DMS153 treated with DMSO at 0.1 percent for 48 hours (cell line): ENCODE measurements at regions not wholly inside any gene's neighbourhood (a gene's known extent, or its start where the extent isn't known, plus 50 kb on each side); places are given as distances from the start of the nearest gene placed in this dataset.

Source experiments
- DNase-seq: peaks from one replicate; lab custom pipeline; 2025; ENCODE audit not compliant: unreplicated experiment; lab: John Stamatoyannopoulos, UW

GRCh38 chr14:58812050-58812910 lies 174.5 kb downstream of the DACT1 start:
- no peak for DNase-seq

DNA sequence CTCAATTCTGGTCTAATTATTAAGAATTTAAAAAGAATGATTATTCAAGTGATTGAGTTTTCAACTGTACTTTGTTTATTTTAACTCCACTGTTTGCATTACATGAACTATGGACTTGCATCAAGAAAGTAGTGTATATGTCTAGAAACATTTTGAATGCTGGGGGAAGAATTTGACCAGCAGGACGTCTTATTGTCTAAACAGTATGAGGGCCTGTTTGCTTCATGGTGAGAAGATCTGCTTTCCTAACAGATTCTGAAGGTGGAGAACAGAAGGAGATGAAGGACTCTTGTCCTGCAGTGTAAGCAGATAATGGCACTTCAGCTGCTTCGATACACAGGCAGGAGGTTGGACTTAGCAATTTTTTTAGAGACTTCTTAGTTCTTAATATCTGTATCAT lies 176.0 kb downstream of the DACT1 start:
- DNase-seq = no peak

- no peak for DNase-seq
These were observed 176.7 kb downstream of the DACT1 start for GRCh38 chr14:58814466-58814865.

GRCh38 chr14:58815161-58815701 lies 177.5 kb downstream of the DACT1 start:
- no peak for DNase-seq

DNA sequence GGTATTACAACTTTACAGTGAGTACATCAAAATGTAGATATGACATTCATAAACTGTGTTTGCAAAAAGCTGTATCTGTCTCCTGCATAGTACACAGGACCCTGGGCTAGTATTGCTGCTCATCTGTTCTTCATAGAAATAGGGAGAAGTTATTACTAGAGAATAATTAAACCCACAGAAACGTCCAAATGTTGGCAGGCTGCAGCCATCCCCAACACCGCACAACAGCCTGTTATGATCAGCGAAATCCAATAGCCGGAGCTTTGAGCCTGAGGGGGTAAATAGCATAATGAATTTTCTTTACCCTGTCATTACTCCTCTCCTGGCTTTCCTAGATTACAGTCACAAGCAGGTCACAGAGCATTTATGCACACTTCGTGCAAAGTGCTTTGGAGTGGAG lies 178.0 kb downstream of the DACT1 start:
- no peak for DNase-seq

DNA sequence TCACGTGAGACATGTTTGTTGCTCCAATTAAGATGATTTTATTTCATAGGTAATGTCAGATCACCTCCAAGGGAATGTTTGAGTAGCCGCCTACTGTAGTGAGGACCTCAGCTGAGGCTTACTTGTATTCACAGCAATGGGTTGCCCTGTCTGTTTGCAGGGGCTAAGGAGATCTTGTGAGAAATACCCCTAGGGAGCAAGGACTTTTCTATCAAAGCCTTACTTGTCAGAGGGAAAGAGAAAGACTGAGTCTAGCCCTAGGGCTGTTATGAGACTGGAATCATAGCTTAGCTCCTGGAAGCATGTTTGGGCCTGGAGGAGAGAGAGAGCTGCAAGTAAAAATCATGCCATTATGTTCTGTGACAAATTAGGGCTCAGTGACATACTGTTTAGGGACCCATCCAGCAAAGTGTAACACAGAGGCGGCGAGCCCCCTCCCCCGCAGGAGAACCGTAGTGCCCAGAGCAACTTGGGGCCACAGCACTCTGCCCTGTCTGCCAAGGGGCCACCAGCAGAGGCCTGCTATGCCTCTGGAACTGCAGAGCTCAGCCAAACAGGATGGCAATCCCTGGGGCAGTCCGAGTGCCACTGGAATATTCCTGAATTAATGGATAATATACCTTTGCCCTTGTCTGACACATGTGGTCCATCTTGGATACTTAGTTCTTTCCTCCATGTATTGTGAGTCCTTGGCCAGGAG lies 178.8 kb downstream of the DACT1 start:
- DNase-seq = no peak

DNA sequence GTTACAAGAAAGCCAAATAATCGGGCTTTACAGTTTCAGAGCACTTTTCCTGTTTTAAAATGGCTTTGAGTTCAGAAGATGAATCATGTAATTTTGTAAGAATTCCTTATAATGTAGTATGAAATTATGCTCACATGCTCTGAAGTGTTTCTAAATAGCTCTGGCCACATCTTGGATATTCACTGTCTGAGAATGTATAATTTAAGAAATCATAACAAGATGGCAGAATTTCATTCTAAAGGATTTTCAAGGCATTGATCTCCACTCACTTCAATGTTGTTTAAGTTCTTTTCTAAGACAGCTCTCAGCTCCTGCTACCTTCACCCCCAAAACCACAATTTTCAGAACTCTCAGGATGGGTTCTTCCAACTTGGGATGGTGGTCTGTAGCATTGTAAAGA lies 180.1 kb downstream of the DACT1 start:
- DNase-seq = no peak

- DNase-seq = no peak
These were observed 182.3 kb downstream of the DACT1 start for GRCh38 chr14:58820032-58820431.

DNA sequence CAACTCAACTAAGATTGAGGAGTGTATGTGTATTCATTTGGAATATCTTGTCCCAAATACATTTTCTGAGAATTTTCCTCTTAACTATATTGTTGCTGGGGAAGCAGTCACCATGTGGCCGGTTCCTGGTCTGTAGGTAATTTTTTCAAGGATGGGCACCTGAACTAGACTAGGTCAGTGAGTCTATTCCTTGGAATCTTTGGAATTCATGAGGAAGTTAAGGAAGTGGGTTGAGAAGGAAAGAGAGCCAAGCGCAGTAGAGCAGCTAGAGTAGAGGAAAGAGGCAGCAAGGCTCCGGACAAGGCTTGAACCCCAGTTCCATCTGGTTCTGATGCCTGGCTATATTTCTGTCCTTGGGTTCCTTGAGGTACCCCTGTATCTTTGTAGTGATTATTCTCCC lies 183.7 kb downstream of the DACT1 start:
- no peak for DNase-seq

- DNase-seq = no peak
These were observed 185.1 kb downstream of the DACT1 start for GRCh38 chr14:58822856-58823255.

DNA sequence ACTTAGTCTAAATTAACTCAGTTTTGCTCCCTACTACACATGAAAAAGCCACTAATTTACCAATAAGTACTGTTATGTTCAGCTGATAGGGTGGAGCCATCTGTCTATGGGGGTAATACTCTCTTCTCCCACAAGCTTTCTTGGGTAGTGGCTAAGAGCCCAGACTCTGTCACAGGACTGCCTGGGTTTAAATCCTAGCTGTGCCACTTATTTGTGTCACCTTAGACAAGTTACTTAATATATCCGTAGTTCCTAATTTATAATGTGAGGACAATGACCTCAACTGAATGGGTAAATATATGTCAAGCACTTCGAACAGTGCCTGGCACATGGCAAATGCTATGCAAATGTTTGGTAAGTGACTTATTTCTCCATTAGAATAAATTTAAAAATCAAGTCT lies 185.6 kb downstream of the DACT1 start:
- no peak for DNase-seq

GRCh38 chr14:58824106-58824505 lies 186.3 kb downstream of the DACT1 start:
- no peak for DNase-seq

- no peak for DNase-seq
These were observed 187.0 kb downstream of the DACT1 start for GRCh38 chr14:58824796-58825195.

- DNase-seq = no peak
These were observed 187.8 kb downstream of the DACT1 start for GRCh38 chr14:58825606-58826005.

- DNase-seq = no peak
These were observed 189.3 kb downstream of the DACT1 start for GRCh38 chr14:58826845-58827686.

GRCh38 chr14:58828298-58828697 lies 190.5 kb downstream of the DACT1 start:
- no peak for DNase-seq

- peak; percentile 88 for DNase-seq
These were observed 191.8 kb downstream of the DACT1 start for GRCh38 chr14:58829594-58829993.

DNA sequence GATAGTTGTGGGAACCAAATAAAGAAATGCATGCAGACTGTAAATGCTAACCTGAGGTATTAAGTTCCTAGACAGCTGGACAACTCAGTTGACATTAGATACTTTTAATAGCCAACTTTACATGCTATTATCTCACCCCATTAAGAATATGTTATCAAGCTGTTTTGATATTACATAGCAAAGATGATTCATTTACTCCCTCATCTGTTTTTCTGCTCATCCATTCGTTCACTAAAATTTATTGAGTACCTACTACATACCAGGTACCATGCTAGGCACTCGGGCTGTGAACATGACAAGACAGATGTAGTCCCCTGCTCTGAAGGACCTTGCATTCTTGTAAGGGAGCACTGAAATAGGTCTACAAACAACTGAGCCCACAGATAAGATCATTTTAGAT lies 192.4 kb downstream of the DACT1 start:
- DNase-seq = no peak

GRCh38 chr14:58832095-58832521 lies 194.3 kb downstream of the DACT1 start:
- DNase-seq = no peak

GRCh38 chr14:58833634-58834378 lies 196.0 kb downstream of the DACT1 start:
- DNase-seq = no peak
